HG03575 (cell line): ENCODE measurements at regions not wholly inside any gene's neighbourhood (a gene's known extent, or its start where the extent isn't known, plus 50 kb on each side); places are given as distances from the start of the nearest gene placed in this dataset.
"Not testable (repeated sequence)": the region's sequence is repeated elsewhere in the genome, so short reads cannot be mapped to it uniquely, and the experiment has no call there.

Source experiments
- ATAC-seq: cut with Tn5 transposase; IDR thresholded peaks from one replicate; pipeline ENCODE4 v1.9.1; 2021; ENCODE audit not compliant: unreplicated experiment, insufficient number of reproducible peaks, low FRiP score; ENCODE audit errors: extremely low read depth

- ATAC-seq: no peak
These were observed 303.9 kb downstream of the REEP3 start for GRCh38 chr10:63825111-63825510.

GRCh38 chr10:63825766-63826165, 304.6 kb downstream of the REEP3 start:
- no peak for ATAC-seq

- ATAC-seq: not testable (repeated sequence)
These were observed 305.8 kb downstream of the REEP3 start for GRCh38 chr10:63827018-63827417.

GRCh38 chr10:63829020-63829419, 307.8 kb downstream of the REEP3 start:
- no peak for ATAC-seq

GRCh38 chr10:63829573-63830149, 308.5 kb downstream of the REEP3 start:
- ATAC-seq: no peak

- no peak for ATAC-seq
These were observed 311.5 kb downstream of the REEP3 start for GRCh38 chr10:63832686-63833085.

- no peak for ATAC-seq
These were observed 312.3 kb downstream of the REEP3 start for GRCh38 chr10:63833411-63834060.

- ATAC-seq: no peak
These were observed 315.7 kb downstream of the REEP3 start for GRCh38 chr10:63836666-63837442.

GRCh38 chr10:63841761-63842160, 320.6 kb downstream of the REEP3 start:
- ATAC-seq: no peak

- ATAC-seq: no peak
These were observed 321.9 kb downstream of the REEP3 start for GRCh38 chr10:63843107-63843506.

GRCh38 chr10:63848871-63849270, 327.7 kb downstream of the REEP3 start:
- ATAC-seq: not testable (repeated sequence)

GRCh38 chr10:63862860-63863259, 341.7 kb downstream of the REEP3 start:
- ATAC-seq: no peak

- no peak for ATAC-seq
These were observed 344.0 kb downstream of the REEP3 start for GRCh38 chr10:63865210-63865609.

- ATAC-seq: peak; percentile 55
These were observed 345.0 kb downstream of the REEP3 start for GRCh38 chr10:63866075-63866746.

- ATAC-seq: peak; percentile 40
These were observed 345.5 kb downstream of the REEP3 start for GRCh38 chr10:63866747-63867140.

- ATAC-seq: no peak
These were observed 357.2 kb downstream of the REEP3 start for GRCh38 chr10:63878428-63878827.

GRCh38 chr10:63883861-63884260, 362.7 kb downstream of the REEP3 start:
- no peak for ATAC-seq

- no peak for ATAC-seq
These were observed 363.2 kb downstream of the REEP3 start for GRCh38 chr10:63884426-63884825.

GRCh38 chr10:63885156-63885555, 364.0 kb downstream of the REEP3 start:
- ATAC-seq: no peak
